ENCODE measurements at regions not wholly inside any gene's neighbourhood (a gene's known extent, or its start where the extent isn't known, plus 50 kb on each side); places are given as distances from the start of the nearest gene placed in this dataset.

DNA sequence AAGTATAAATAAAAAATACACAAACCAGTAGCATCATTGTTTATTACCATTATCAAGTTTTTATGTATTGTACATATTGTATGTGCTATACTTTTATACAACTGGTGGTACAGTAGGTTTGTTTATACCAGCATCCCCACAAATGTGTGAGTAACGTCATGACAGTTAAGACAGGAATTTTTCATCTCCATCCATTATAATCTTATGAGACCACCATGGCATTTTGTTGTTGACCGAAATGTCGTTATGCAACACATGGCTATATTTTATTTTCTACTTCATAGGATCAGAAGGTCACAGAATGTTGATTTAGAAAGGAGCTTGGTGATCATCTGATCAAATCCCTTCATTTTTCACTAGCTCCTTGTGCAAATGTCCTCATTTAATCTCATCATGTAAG, 170.9 kb upstream of the NCAM1 start:
- Histone ChIP-seq H3K27ac (ENCODE audit: low read length) (no peak overlapping the region), H3K27me3 (ENCODE audit: low read depth, low read length) (no peaks in the 10 kb centered on the region), H3K9me3 (ENCODE audit: control insufficient read depth in 1 of 2, low read length in 2 of 2) (no peaks in the 10 kb centered on the region), H3K4me3 (ENCODE audit: low read depth in 1 of 2, low read length in 2 of 2) (no peak overlapping the region), H3K36me3 (ENCODE audit: control insufficient read depth in 1 of 2, insufficient read depth in 2 of 2, low read length in 2 of 2) (no peaks in the 10 kb centered on the region), H3K4me1 (ENCODE audit: control insufficient read depth in 1 of 2, insufficient read depth in 2 of 2, low read length in 2 of 2) (peaks cover 0 to 12% of the 10 kb centered on the region in 2 donors)

DNA sequence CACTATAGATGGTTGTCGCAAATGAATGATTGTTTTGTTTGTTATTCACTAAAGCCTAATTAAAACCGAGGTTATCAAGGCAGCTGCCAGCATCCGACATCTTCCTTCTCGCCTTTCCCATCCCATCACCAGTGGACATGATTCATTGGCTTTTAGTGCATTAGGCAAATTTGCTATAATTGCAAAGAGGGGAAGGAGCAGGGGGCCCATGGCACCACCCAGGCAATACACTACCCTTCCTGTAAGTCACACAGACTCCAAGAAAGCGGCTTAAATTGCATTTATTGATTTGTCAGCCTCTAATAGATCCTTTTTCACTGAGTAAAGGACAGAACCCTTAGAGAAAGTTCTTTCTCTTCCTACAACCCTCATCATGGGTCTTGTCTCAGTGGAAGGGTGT, 169.2 kb upstream of the NCAM1 start:
- Histone ChIP-seq H3K4me3 (ENCODE audit: low read depth in 1 of 2, low read length in 2 of 2) (no peak overlapping the region), H3K27ac (ENCODE audit: low read length) (no peak overlapping the region), H3K36me3 (ENCODE audit: control insufficient read depth in 1 of 2, insufficient read depth in 2 of 2, low read length in 2 of 2) (no peaks in the 10 kb centered on the region), H3K27me3 (ENCODE audit: low read depth, low read length) (no peaks in the 10 kb centered on the region), H3K4me1 (ENCODE audit: control insufficient read depth in 1 of 2, insufficient read depth in 2 of 2, low read length in 2 of 2) (peaks cover 0 to 14% of the 10 kb centered on the region in 2 donors), H3K9me3 (ENCODE audit: control insufficient read depth in 1 of 2, low read length in 2 of 2) (no peaks in the 10 kb centered on the region)

DNA sequence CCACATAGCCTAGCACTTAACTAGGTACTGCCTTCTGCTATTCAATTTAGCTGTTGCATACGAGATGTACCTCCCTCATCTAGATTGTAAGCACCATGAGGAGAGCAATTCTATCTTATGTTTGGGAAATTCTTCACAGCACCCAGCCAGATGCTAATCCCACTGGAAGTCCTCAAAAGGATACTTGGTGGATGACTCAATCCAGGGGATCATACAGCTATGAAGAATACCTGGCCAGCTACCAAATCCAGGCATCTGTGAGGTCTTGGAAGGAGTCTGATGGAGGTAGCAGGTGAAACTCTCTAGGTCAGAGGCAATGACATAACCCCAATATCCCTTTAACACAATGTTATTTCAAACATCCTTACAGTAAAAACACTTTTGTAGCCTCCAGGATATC, 167.8 kb upstream of the NCAM1 start:
- H3K4me1 ChIP-seq (ENCODE audit: control insufficient read depth in 1 of 2, insufficient read depth in 2 of 2, low read length in 2 of 2): peaks cover 0 to 19% of the 10 kb centered on the region in 2 donors
- no peak overlapping the region for H3K4me3 ChIP-seq (ENCODE audit: low read depth in 1 of 2, low read length in 2 of 2)
- no peaks in the 10 kb centered on the region for H3K27me3 ChIP-seq (ENCODE audit: low read depth, low read length)
- H3K9me3 ChIP-seq (ENCODE audit: control insufficient read depth in 1 of 2, low read length in 2 of 2): no peaks in the 10 kb centered on the region
- no peaks in the 10 kb centered on the region for H3K36me3 ChIP-seq (ENCODE audit: control insufficient read depth in 1 of 2, insufficient read depth in 2 of 2, low read length in 2 of 2)
- no peak overlapping the region for H3K27ac ChIP-seq (ENCODE audit: low read length)

DNA sequence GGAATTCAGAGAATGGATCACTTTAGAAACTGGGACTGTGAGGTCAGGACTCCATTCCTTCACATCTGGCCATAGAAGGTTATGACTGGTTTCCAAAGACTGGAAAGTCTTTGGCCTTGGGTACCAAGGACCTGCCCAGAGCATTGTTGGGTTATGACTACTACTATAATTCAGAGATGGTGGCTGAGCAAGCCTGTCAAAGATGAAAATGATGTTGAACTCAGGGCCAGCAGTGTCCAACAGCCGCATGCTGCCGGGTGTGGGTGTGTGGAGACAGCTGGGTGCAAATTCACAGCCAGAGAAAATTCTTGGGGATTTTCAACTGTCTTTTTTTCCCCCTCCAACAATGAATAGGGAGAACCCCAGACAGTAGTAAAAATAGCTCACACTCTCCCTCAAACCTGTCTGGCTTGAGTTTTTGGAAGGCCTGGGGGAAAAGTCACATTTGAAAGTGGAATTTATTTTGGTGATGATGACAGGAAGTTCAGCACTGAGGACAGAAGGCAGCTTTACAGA, 166.8 kb upstream of the NCAM1 start:
- H3K4me3 ChIP-seq (ENCODE audit: low read depth in 1 of 2, low read length in 2 of 2): no peak overlapping the region
- H3K4me1 ChIP-seq (ENCODE audit: control insufficient read depth in 1 of 2, insufficient read depth in 2 of 2, low read length in 2 of 2): peaks cover 0 to 19% of the 10 kb centered on the region in 2 donors
- H3K9me3 ChIP-seq (ENCODE audit: control insufficient read depth in 1 of 2, low read length in 2 of 2): no peaks in the 10 kb centered on the region
- no peaks in the 10 kb centered on the region for H3K36me3 ChIP-seq (ENCODE audit: control insufficient read depth in 1 of 2, insufficient read depth in 2 of 2, low read length in 2 of 2)
- H3K27ac ChIP-seq (ENCODE audit: low read length): no peak overlapping the region
- H3K27me3 ChIP-seq (ENCODE audit: low read depth, low read length): no peaks in the 10 kb centered on the region

DNA sequence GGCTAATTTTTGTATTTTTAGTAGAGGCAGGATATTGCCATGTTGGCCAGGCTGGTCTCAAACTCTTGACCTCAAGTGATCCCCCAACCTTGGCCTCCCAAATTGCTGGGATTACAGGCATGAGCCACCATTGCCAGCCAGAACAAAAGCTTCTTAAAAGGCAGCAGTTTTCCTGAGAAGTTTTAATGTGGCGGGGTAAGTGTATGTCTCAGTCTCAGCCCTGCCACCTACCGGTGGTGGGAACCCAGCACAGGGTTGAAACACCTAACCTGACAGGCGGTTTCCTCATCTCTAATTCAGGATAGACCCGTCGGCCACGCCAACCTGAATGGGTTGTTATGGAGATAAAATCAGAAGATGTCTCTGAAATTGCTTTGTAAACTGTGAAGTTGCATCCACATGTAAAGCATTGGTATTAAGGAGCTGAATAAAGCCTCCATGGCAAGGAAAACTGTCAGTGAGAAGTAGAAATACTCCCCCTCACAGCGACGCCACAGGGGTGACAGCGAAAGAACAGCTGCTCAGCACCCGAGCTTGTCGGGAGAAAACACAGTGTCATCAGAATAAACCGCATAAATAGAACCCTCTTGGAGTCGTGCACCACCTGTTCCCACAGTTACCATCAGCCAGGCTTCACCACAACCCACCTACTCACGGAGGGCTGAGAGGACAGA, 165.9 kb upstream of the NCAM1 start:
- Histone ChIP-seq H3K4me1 (ENCODE audit: control insufficient read depth in 1 of 2, insufficient read depth in 2 of 2, low read length in 2 of 2) (peaks cover 0 to 19% of the 10 kb centered on the region in 2 donors), H3K4me3 (ENCODE audit: low read depth in 1 of 2, low read length in 2 of 2) (no peak overlapping the region), H3K9me3 (ENCODE audit: control insufficient read depth in 1 of 2, low read length in 2 of 2) (no peaks in the 10 kb centered on the region), H3K27ac (ENCODE audit: low read length) (no peak overlapping the region), H3K27me3 (ENCODE audit: low read depth, low read length) (no peaks in the 10 kb centered on the region), H3K36me3 (ENCODE audit: control insufficient read depth in 1 of 2, insufficient read depth in 2 of 2, low read length in 2 of 2) (no peaks in the 10 kb centered on the region)

DNA sequence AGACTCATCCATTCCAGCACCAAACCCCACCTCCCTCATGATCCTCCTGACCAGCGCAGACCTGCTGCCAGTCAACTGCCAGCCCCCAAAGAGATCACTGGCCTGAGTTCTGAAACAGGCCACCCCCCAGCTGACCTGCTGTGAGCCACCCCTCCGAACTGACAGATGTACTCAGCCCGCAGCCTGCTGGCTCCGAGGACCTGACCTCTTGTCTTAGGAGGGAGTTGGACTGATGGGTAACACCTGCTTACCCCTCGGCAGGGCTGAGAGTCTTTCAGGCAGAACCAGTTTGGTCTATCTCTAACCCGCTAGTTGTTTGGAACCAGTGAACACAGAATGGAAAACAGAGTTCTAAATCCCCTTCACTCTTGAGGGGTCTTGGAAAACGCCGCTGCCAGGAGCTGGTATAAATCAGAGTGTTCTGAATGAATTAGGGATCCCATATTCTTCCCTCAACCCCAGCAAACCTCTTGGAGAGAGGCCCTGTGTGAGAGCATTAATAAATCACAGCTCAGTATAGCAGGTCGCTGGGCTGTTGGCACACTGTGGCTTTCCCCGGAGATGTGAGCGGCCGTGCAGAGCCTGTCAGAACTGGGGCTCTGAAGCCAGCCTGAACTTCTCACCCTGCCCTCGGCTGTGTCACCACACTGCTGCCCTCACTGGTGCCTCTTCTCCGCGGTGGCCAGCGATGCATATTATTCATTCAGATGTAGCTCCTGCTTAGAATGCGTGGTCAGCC, 165.1 kb upstream of the NCAM1 start:
- H3K27ac ChIP-seq (ENCODE audit: low read length): no peak overlapping the region
- no peaks in the 10 kb centered on the region for H3K36me3 ChIP-seq (ENCODE audit: control insufficient read depth in 1 of 2, insufficient read depth in 2 of 2, low read length in 2 of 2)
- no peaks in the 10 kb centered on the region for H3K9me3 ChIP-seq (ENCODE audit: control insufficient read depth in 1 of 2, low read length in 2 of 2)
- no peak overlapping the region for H3K4me3 ChIP-seq (ENCODE audit: low read depth in 1 of 2, low read length in 2 of 2)
- peaks cover 0 to 19% of the 10 kb centered on the region in 2 donors for H3K4me1 ChIP-seq (ENCODE audit: control insufficient read depth in 1 of 2, insufficient read depth in 2 of 2, low read length in 2 of 2)
- H3K27me3 ChIP-seq (ENCODE audit: low read depth, low read length): no peaks in the 10 kb centered on the region

DNA sequence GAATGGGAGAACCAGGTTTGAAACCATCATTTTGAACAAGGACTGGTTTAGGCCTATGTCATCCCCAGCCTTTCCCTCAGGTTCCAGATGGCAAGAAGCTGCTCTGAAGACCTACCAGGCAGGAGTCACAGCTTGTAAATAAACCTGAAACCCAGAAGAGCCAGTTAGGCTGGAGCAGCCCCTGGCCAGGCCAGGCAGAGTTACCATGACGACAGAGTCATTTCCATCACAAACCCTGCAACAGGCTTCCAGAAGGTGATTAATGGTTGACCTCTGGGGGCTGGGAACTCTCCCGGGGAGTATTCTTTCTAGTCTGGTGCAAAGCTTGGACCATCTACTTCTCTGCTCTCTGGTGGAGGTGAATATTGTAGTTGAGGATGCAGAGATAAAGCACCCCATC, 164.1 kb upstream of the NCAM1 start:
- no peaks in the 10 kb centered on the region for H3K36me3 ChIP-seq (ENCODE audit: control insufficient read depth in 1 of 2, insufficient read depth in 2 of 2, low read length in 2 of 2)
- H3K27ac ChIP-seq (ENCODE audit: low read length): no peak overlapping the region
- no peaks in the 10 kb centered on the region for H3K27me3 ChIP-seq (ENCODE audit: low read depth, low read length)
- no peaks in the 10 kb centered on the region for H3K9me3 ChIP-seq (ENCODE audit: control insufficient read depth in 1 of 2, low read length in 2 of 2)
- peaks cover 0 to 19% of the 10 kb centered on the region in 2 donors for H3K4me1 ChIP-seq (ENCODE audit: control insufficient read depth in 1 of 2, insufficient read depth in 2 of 2, low read length in 2 of 2)
- H3K4me3 ChIP-seq (ENCODE audit: low read depth in 1 of 2, low read length in 2 of 2): no peak overlapping the region

DNA sequence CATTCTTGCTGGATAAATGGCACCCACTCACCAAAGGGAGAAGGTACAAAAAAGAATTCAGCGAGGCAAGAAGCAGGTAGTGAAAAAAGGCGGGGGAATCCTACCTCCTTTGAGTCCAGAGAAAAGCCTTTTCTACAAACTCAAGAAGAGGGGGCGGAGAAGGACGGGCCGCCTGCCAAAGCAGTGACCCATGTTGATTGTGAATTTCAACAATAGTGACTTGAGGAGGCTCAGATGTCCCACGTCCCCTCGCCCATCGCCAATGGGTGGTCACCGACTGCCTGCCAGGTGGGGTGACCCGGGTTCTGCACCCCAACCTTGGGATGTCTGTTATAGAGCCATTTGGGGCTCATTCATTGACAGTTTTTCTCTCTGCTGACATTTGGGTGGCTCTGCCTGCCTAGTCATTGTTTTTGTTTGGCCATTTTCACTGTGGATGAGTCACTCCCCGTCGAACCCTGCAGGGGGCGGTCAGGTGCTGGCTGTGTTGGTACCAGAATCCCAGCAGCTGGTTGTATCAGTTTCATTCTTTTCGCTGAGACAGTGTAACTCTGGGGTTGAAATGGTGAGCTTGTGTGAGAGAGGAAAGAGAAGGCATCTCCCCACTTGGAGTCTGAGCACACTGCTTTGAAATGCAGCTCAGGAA, 163.4 kb upstream of the NCAM1 start:
- Histone ChIP-seq H3K9me3 (ENCODE audit: control insufficient read depth in 1 of 2, low read length in 2 of 2) (no peaks in the 10 kb centered on the region), H3K27ac (ENCODE audit: low read length) (no peak overlapping the region), H3K4me3 (ENCODE audit: low read depth in 1 of 2, low read length in 2 of 2) (no peak overlapping the region), H3K36me3 (ENCODE audit: control insufficient read depth in 1 of 2, insufficient read depth in 2 of 2, low read length in 2 of 2) (no peaks in the 10 kb centered on the region), H3K27me3 (ENCODE audit: low read depth, low read length) (no peaks in the 10 kb centered on the region), H3K4me1 (ENCODE audit: control insufficient read depth in 1 of 2, insufficient read depth in 2 of 2, low read length in 2 of 2) (peaks cover 0 to 19% of the 10 kb centered on the region in 2 donors)

DNA sequence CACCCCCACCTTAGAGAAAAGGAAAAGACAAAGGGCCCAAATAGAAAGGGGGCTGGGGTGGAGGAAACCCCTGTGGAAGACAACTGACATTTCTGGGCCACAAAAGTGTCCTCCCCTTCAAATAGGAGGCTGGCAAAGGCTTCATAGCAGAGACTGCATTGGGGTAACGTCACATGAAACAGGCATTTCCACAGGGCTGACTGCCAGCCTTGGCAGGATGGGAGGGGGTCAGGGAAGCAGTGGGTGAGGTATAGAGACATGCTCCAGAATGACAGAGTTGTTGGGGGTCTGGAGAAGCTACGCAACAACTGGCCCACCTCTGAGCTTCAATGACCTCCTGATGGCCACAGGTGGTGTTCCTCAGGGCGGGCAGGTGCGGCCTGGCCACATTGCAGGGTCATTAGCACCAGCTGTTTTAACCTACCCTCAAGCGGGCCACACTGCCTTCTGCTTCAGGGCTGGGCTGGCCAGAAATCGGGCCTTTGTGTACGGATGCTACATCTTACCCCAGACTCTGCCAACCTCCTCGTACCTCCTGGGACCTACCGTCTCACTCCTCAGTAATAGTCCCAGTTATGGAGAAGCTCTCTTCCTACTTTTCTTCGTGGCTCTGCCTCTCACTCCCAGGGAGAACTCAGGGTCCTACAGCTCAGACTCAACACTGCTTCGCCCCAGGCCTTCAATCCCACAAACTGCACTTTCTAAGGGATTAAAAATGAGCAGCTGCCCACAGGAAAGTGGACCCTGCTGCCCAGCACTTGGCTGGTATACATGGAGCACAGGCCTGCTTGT, 160.0 kb upstream of the NCAM1 start:
- H3K36me3 ChIP-seq (ENCODE audit: control insufficient read depth in 1 of 2, insufficient read depth in 2 of 2, low read length in 2 of 2): no peaks in the 10 kb centered on the region
- H3K27me3 ChIP-seq (ENCODE audit: low read depth, low read length): no peaks in the 10 kb centered on the region
- H3K4me1 ChIP-seq (ENCODE audit: control insufficient read depth in 1 of 2, insufficient read depth in 2 of 2, low read length in 2 of 2): peaks cover 0 to 7% of the 10 kb centered on the region in 2 donors
- no peaks in the 10 kb centered on the region for H3K9me3 ChIP-seq (ENCODE audit: control insufficient read depth in 1 of 2, low read length in 2 of 2)
- H3K4me3 ChIP-seq (ENCODE audit: low read depth in 1 of 2, low read length in 2 of 2): no peak overlapping the region
- H3K27ac ChIP-seq (ENCODE audit: low read length): no peak overlapping the region

DNA sequence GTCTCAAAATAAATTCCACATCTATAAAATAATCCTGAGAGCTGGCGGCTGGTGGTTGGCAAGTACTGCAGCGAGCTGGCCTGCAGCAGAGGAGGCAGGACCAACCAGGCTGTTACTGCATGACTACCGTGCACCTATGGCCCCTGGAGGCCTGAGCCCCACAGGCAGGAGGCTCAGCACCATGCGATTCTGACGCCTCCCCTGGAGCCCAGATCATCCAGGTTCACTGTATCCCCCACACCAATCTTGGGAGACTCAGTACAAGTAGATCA, 159.5 kb upstream of the NCAM1 start:
- Histone ChIP-seq H3K9me3 (ENCODE audit: control insufficient read depth in 1 of 2, low read length in 2 of 2) (no peaks in the 10 kb centered on the region), H3K4me1 (ENCODE audit: control insufficient read depth in 1 of 2, insufficient read depth in 2 of 2, low read length in 2 of 2) (peaks cover 0 to 5% of the 10 kb centered on the region in 2 donors), H3K4me3 (ENCODE audit: low read depth in 1 of 2, low read length in 2 of 2) (no peak overlapping the region), H3K36me3 (ENCODE audit: control insufficient read depth in 1 of 2, insufficient read depth in 2 of 2, low read length in 2 of 2) (no peaks in the 10 kb centered on the region), H3K27me3 (ENCODE audit: low read depth, low read length) (no peaks in the 10 kb centered on the region), H3K27ac (ENCODE audit: low read length) (no peak overlapping the region)

DNA sequence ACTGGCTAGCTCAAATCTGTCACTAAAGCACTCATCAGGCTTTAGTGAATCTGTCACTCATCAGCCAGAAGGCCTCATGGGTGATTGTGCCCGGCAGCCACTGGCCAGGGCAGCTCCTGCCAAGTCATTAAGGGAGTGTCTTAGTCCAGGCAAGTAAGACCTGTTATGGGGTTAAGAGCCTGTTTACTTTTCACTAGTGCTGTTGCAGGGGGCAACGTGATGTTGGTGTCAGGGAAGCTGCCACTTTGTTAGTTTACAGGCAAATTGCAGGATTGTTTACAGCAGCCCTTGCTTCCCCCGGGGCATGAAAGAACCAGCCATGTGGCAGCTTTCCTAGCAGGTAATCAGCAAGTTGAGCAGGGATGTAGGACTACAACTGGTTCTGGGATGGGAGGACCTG, 155.6 kb upstream of the NCAM1 start:
- Histone ChIP-seq H3K4me1 (ENCODE audit: control insufficient read depth in 1 of 2, insufficient read depth in 2 of 2, low read length in 2 of 2) (no peaks in the 10 kb centered on the region), H3K9me3 (ENCODE audit: control insufficient read depth in 1 of 2, low read length in 2 of 2) (no peaks in the 10 kb centered on the region), H3K4me3 (ENCODE audit: low read depth in 1 of 2, low read length in 2 of 2) (no peak overlapping the region), H3K27me3 (ENCODE audit: low read depth, low read length) (no peaks in the 10 kb centered on the region), H3K27ac (ENCODE audit: low read length) (no peak overlapping the region), H3K36me3 (ENCODE audit: control insufficient read depth in 1 of 2, insufficient read depth in 2 of 2, low read length in 2 of 2) (no peaks in the 10 kb centered on the region)

Measured in muscle layer of duodenum (tissue), 2 donors.